ENCODE measurements at regions not wholly inside any gene's neighbourhood (a gene's known extent, or its start where the extent isn't known, plus 50 kb on each side); places are given as distances from the start of the nearest gene placed in this dataset.

DNA sequence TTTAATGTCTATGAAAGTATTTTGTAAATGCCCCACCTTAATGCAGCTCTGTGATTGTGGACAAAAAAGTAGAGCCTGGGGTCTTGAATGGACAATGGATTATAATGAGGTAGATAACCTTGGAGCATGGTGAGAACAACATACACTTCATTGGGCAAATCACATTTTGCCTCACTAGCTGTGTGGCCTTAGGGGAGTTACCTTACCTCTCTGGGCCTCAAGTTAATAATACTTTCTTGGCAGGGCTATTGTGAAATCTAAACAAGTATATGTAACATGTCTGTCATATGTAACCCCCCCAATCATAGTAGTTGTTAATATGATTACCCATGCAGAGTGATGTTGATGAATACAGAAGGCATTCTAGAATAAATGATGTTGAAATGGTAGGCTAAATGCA is 213.6 kb upstream of the ANKRD55 start:
- DNase-seq (ENCODE audit: low read depth in 3 of 3, low spot score in 2 of 3): no peak

DNA sequence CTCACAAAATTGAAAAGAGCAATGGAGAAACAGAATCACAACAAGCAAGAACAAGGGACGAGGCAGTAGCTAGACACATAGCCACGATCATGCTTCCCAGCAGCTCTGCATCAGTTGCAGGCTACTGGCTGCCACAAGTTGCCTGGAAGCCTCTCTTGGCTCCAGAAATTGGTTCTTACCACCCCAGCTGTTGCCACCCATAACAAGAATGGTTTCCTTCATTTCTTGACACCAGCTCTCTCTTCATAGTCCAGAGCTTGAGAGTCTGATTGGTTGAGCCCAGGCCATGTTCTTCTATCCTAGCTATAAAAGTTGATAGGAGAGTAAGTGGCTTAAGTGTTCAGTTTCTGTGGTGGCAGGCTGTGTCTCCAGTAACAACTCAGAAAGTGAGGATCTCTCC is 210.7 kb upstream of the ANKRD55 start:
- no peak for DNase-seq (ENCODE audit: low read depth in 3 of 3, low spot score in 2 of 3)

DNA sequence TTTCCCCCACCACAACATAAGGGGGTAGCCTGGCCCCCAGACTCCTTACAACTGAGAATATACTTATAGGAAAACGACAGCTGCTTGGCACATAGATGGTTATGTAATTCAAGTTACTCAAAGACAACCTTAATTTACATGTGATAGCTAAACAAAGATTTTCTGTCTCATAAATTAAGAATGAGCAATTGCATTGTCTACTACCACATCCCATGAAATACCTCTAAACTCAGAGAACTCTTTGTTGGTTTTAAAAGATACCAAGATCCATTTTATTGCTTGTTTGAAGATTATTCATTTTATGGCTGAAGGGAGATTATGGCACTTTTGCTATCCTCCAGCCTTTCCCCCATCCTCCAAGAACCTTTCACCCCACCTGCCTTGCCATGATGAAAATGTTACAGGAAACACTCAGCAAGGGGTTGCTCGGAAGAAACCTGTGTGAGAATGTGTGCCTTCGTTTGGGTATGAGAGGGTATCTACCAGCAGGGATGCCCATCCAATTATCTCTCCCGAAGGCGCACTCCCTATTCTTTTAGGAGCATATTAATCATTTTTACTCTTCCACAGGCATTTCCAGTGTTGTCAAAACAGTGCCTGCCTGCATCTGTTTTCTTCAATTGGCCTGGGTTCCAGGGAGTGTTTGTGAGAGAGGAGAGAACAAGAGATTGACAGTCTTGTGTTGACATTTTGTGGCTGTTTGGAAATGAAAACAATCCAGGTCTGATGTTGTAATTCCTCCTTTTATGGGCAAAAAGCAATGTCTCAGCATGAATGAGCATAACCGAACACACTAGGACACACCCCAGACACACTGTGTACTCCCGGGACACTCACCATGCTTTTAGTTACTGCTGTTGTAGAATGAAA is 208.0 kb upstream of the ANKRD55 start:
- no peak for DNase-seq (ENCODE audit: low read depth in 3 of 3, low spot score in 2 of 3)

DNA sequence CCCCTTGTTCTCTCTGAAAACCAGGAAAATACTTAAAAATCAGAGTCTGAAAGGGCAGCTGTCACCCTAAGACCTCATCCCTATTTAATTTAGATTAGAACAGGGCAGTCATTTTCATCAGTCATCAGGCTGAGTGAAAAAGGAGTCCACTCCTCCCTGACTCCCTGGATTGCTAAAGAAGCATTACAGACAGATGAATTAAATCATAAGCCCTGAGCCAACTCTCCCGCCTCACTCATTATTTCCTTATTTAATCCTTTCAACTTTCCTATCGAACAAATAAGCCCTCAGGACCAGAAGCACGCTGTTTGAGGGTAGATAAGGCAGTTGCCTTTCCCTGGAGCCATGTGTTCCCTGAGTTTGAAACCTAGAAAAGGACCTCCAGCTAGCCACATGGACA is 201.9 kb upstream of the ANKRD55 start:
- no peak for DNase-seq (ENCODE audit: low read depth in 3 of 3, low spot score in 2 of 3)

DNA sequence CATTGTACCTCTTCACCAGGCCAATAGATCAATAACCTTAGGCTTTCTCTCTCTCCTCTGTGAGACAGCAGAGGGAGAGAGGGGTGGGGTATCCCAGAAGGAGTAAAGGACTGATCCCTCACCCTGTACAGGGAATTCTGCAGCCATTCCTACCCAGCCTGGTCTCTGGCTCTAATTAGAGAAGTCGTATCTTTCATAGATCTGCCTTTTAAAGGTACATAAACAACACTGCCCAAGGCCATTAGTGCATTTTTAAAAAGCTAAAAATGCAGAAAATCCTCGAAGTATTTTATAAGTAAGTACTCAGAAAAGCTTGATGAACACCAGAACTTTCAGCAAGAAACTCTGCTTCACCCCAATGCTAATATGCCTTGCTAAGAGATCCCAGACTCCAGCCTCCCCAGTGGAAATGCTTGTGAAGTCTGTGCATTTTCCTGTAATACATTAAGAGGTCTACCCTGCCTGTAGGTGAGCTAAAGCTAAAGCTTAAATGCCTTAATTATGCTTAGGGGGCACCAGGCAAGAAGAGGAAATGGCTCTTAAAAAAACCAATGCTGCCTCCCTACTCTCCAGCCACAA is 200.0 kb upstream of the ANKRD55 start:
- no peak for DNase-seq (ENCODE audit: low read depth in 3 of 3, low spot score in 2 of 3)

DNA sequence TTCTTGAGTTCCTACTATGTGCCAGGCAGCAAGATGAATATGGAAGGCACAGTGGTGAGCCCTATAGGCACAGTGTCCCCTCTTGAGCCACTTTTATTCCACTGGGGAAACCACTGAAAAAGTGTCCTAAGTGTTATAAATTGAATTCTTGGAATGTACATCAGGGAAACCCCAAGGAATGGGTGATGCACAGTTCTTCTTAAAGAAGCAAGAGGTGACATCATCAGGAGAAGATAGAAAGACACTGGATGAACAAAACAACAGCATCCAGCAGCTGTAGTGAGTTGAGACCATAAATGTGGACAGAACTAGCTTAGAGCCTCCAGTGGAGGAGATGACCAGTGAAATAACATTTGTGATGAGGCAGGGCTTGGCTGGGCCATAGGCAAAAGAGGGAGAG is 199.2 kb upstream of the ANKRD55 start:
- DNase-seq (ENCODE audit: low read depth in 3 of 3, low spot score in 2 of 3): no peak

DNA sequence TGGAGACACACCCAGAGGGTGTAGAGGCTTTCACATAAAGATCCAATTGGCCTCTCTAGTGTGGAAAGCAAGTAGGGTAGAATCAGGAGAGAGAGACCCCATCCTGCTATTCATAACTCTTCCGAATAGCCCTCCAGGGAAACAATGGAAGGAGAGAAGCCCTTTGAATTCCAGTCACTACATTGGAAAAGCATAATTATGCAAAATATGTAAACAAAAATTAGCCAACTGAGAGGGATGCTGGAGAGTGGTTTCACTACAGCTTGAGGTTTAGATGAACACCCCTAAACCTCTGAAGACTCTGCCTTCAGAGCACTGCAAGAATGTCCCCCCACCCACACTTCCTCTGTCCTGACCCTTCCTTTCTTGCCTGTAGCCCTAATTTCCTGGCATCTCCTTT is 197.3 kb upstream of the ANKRD55 start:
- no peak for DNase-seq (ENCODE audit: low read depth in 3 of 3, low spot score in 2 of 3)

DNA sequence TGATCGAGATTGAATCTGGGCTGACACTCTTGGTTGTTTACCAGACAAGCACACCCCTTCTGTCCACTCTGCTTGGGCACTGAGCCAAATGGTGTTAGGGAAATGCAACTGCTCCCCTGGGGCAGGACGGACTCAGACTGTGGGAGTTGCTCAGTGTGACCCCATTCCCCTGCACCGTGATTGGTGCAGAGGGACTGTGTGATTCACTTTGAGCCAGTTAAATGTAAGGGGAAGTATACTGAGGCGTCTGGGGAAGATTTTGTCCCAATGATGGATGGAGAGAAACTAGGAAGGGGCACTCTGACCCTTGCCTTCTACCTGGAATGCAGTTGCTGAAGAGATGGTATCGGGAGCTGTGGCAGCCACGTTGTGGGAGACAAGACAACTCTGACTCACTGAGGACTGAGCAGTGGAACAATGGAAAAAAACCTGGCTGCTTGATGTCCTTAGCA is 196.0 kb upstream of the ANKRD55 start:
- no peak for DNase-seq (ENCODE audit: low read depth in 3 of 3, low spot score in 2 of 3)

DNA sequence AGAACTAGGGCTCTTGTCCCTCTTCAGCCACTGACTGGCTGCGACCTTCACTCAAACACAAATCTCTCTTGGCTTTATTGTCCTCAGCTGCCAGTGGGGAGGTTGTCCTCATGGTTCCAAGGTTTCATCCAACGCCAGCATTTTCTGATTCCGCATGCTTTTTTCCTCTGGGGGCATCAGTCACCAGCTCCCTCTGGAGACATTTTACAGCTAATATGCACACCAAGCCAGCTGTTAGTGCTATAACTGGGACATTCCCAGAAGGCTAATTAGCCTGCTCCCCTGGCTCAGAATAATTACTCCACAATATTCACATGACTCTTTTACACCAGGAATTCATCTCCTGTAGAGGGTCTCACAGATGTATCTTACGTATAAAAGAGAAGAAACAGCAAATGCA is 193.6 kb upstream of the ANKRD55 start:
- DNase-seq (ENCODE audit: low read depth in 3 of 3, low spot score in 2 of 3): no peak

DNA sequence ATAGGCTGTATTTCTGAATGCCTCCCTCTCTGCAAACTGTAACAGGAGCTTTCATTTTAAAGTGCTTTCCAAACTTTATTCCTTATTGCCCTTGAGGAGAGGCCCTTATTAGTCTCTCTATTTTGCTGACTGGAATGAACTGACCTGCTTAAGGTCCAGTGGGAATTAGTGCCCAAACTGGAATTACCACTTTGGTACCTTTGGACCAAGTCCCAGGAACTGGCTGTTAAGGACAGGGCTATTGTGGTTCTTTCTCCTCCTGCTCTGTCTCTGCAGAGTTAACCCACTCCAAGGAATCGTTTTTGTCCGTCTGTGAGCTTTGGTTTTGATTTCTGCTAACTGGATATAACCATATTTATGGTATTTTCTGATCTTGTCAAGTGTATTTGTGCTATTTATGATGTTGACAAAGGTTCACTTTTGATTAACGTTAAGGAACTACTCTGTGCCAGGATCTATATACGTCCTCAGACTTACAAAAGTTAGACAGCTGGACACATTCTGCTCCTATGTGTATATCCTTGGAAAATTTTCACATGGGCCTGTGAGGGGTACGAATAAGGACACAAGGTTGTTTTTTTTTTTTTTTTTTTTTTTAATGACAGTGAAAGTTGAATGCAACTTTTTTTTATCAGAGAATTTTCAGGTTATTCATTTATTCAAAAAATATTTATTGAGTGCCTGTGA is 189.1 kb upstream of the ANKRD55 start:
- DNase-seq (ENCODE audit: low read depth in 3 of 3, low spot score in 2 of 3): peak; percentile 23 to 45 (median 27)

DNA sequence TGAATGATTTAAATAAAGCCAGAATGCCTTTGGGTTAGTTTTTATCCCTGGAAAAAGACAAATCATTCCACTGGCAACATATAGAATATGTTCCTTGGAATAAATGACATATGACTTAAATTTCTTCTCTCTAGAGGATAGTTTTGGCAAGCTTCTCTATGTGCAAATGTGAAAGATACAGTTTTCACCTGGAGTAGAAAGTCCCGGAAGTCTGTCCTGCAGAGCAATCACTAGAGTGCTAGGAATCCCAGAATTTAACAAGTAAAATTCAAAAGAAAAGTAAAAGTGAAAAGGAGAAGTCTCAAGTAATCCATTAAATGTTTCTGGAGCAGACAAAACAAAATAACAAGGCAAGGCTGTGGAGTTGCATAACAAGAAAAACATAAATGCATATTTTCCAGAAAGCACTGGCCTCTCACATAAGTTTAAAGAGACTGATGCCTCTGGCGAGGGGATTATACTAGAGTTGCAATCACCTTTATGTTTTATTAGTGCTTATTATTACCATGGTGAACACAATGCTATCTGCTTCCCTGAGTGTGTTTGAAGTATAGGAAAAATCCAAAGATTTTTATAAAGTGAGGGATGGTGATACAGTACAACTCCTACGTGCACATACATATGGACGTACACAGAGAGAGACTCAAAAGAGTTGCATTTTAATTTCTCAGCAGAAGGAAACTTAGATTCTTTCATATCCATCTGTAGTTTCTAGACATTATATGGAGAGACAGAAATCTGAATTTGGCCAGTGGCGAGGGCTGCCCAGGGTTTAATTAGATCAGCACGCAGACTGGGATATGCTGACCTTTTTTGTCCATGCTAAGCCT is 188.3 kb upstream of the ANKRD55 start:
- no peak for DNase-seq (ENCODE audit: low read depth in 3 of 3, low spot score in 2 of 3)

DNA sequence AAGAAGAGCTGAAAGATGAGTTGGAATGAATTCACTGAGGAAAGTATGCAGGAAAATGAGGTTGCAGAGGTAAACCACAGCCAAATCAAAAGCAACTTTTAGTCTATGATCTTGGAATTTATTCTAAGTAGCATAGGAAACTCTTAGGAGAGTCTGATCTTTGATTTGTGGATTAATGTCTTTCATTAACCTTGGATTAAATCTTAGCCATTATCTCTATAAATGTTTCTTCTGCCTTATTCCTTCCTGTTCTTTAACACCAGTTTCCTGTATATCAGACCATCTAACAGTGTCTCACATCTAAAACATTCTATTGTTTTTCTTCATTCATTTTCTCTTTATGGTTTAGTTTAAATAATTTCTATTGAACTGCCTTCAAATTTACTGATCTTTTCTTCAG is 187.2 kb upstream of the ANKRD55 start:
- no peak for DNase-seq (ENCODE audit: low read depth in 3 of 3, low spot score in 2 of 3)

DNA sequence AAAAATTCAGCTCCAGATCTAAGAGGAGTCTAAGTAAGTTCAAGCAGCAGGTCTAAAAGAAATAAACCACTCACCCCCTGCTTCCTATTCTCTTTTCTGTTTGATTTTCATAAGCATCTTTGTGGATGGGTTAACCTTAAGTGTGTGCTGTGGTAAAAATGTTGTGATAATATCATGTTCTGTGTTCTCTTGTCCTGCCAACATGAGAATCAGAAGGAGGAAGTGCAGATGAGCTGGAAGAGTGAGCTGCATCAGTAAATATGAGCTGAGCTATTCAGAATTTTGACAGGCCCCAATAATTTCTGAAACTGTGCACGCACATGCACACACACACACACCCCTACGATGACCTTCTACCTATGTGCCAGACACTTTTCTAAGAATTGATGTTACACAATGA is 186.5 kb upstream of the ANKRD55 start:
- no peak for DNase-seq (ENCODE audit: low read depth in 3 of 3, low spot score in 2 of 3)

DNA sequence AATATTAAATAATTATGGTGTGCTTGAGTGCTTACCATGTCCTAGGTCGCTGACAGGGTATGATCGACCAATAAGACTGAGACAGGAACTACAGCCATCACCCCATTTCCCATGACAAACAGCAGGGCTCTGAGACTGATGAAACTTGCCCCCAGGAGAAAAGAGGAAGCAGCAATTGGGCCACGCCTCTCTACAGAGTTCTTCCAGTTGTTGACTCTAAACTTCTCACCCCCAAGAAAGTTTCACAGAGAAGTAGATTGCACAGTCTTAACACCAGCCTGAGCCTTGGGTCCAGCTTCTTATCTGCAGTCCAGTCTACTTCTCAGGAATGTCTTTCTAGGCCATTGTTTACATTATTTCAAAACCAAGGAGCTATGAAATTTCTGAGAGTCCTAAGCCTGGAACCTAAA is 182.2 kb upstream of the ANKRD55 start:
- DNase-seq (ENCODE audit: low read depth in 3 of 3, low spot score in 2 of 3): no peak

DNA sequence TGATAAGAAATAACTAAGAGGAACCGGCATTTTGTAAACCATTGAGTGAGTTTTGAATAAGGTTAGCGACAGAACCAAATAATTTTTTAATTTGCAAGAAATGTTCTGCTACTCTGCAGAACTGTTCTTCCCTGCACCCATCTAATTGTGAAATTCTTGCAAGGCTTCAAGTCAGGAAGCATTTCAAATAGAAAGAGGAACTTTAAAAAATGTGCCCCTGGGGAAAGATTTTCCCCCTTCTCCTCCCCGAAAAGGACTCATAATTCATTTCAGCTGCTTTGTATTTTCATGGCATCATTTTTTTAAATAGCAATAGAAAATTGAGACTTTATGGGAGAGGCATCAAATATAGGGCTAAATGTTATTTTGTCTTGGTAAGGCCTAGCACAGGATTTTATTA is 180.9 kb upstream of the ANKRD55 start:
- no peak for DNase-seq (ENCODE audit: low read depth in 3 of 3, low spot score in 2 of 3)

DNA sequence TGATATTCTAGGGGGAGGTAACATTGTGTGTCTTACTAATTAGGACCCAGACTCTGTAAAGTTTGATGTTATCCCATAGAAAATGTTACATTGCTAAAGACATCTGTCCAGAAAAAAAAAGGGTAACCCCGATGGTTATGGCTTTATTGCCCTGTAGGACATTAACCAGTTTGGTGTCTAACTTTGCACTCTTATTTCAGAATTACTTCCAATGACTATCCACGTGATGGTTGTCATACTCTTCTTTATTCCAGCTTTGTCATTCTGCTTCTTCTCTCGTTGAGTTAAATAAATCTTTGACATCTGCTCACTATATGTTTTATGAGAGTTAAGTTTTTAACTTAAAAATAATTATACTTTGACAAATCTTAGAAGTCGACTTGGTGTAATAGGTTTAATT is 180.4 kb upstream of the ANKRD55 start:
- no peak for DNase-seq (ENCODE audit: low read depth in 3 of 3, low spot score in 2 of 3)

DNA sequence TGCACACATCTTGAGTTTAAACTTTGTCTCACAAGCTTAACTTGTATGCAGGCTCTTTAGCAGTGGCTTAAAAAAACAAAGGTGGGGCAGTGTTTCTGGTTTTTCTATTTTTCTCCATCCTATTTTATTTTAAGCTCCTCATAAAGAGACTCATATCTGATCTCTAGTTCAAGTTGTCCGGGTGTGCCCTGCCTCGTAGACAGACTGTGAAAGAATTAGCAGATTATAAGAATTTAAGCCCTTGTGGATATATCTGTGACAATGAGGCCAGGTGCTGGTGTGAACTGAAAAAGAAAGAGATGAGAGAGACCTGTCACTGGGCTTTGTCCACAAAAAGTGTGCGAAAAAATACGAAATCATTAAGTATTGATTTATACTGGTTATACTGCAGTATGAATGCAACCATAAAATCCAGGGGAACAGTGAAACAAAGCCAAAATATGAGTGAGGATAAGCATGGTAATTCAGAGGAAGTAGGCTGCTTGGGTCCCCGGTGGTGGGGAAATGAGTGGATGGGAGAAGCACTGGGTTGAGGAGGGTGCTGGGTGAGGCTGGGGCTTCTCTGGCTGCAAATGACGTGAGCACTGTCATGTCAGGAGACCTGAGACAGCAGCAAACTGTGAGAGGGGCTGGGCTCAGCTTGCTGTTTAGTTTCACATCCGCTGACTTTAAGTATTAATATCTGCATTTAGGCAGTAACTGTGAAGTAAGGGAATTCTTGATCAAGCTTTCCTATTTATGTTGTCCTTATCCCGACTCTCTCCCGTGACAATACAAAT is 179.7 kb upstream of the ANKRD55 start:
- no peak for DNase-seq (ENCODE audit: low read depth in 3 of 3, low spot score in 2 of 3)

DNA sequence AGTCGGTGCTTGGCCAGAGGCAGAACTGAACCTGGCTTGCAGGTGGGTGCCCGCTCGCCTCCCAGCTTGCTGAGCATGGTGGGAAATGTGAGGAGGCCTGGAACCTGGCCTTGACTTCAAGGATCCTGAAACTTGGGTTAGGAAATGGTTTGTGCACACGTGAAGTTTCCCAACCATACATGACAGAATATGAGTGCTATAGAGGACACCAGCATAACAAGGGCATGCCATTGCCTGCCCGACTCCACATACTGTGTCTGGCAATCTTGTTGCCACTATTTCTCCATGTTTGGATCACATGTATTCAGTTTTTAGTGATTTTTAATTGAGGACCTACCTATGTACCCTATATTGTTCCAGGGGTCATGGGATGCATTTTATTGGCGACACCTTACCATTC is 177.6 kb upstream of the ANKRD55 start:
- no peak for DNase-seq (ENCODE audit: low read depth in 3 of 3, low spot score in 2 of 3)

DNA sequence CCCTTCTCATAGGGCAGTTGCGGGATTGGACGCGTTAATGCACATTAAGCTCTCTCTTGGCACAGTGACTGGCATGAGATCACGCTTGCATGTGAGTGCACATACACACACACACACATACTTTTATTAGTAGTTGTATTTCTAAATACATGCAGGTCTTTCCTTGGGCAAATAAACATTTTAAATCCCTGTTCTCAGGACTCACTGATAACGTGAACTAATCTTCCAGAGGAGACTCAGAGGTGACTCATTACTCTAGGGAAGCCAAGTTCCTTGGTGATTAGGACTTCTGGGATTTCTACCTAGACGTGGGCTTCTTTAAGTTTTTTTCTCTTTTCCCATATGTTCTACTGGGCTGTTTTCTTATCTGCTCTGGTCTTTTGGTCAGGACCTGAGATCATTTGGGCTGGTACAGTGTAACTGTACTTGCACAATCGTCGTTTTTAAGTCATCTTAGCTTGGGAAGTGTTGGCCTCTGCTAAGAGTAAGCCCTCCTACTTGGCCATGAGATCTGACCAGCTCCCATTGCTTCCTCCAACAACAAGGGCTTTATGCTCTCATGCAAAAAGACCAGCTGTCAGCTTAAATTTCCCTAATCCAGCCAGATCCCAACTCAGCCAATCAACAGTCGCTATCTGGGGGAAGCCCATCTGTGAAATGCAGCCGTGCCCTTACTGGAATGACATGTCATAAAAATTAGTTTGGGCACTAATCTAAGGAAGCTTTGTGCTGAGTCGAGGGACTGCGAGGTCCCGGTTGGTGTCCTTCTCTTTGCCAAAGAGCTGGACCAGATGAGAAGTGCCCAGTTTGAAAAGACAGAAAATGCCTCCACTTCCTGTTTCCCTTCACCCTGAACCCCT is 176.4 kb upstream of the ANKRD55 start:
- no peak for DNase-seq (ENCODE audit: low read depth in 3 of 3, low spot score in 2 of 3)

All from right renal cortex interstitium (tissue), 3 donors.